ENCODE measurements at regions not wholly inside any gene's neighbourhood (a gene's known extent, or its start where the extent isn't known, plus 50 kb on each side); places are given as distances from the start of the nearest gene placed in this dataset.

GRCh38 chr2:7405861-7406715, 488.9 kb downstream of the RNF144A start:
- WGBS, 2 experiments (ENCODE audit: insufficient coverage in 2 of 2), result 95 to 96% methylated on average over 7 to 9 of the region's 9 CpGs
- H3K4me1 ChIP-seq (ENCODE audit: control insufficient read depth, insufficient read depth, low read length, poor library complexity, severe bottlenecking), result no peaks in the 10 kb centered on the region

GRCh38 chr2:7407001-7407400, 489.8 kb downstream of the RNF144A start:
- Histone ChIP-seq H3K27ac (ENCODE audit: low read depth, low read length, severe bottlenecking) (no peak overlapping the region), H3K4me3 (ENCODE audit: extremely low read depth, insufficient read depth, low read length, poor library complexity, severe bottlenecking) (no peak overlapping the region), H3K9me3 (ENCODE audit: control insufficient read depth, low read length) (no peaks in the 10 kb centered on the region), H3K4me1 (ENCODE audit: control insufficient read depth, insufficient read depth, low read length, poor library complexity, severe bottlenecking) (no peaks in the 10 kb centered on the region), H3K36me3 (ENCODE audit: control insufficient read depth, insufficient read depth, low read length) (no peaks in the 10 kb centered on the region)
- 93 to 98% methylated on average over 5 to 7 of the region's 7 CpGs for WGBS, 2 experiments (ENCODE audit: insufficient coverage in 2 of 2)

More at GRCh38 chr2:7405861-7406715, 488.9 kb downstream of the RNF144A start:
- Histone ChIP-seq H3K9me3 (ENCODE audit: control insufficient read depth, low read length) (no peaks in the 10 kb centered on the region), H3K4me3 (ENCODE audit: extremely low read depth, insufficient read depth, low read length, poor library complexity, severe bottlenecking) (no peak overlapping the region), H3K36me3 (ENCODE audit: control insufficient read depth, insufficient read depth, low read length) (no peaks in the 10 kb centered on the region), H3K27ac (ENCODE audit: low read depth, low read length, severe bottlenecking) (no peak overlapping the region)

- no peaks in the 10 kb centered on the region for H3K36me3 ChIP-seq (ENCODE audit: control insufficient read depth, insufficient read depth, low read length)
- H3K4me1 ChIP-seq (ENCODE audit: control insufficient read depth, insufficient read depth, low read length, poor library complexity, severe bottlenecking), result no peaks in the 10 kb centered on the region
- WGBS, 2 experiments (ENCODE audit: insufficient coverage in 2 of 2), result 89 to 100% methylated on average over 1 of the region's 6 CpGs
- H3K27ac ChIP-seq (ENCODE audit: low read depth, low read length, severe bottlenecking), result no peak overlapping the region
- no peak overlapping the region for H3K4me3 ChIP-seq (ENCODE audit: extremely low read depth, insufficient read depth, low read length, poor library complexity, severe bottlenecking)
- H3K9me3 ChIP-seq (ENCODE audit: control insufficient read depth, low read length), result no peaks in the 10 kb centered on the region
Observed at GRCh38 chr2:7407906-7408680, 490.9 kb downstream of the RNF144A start.

- H3K9me3 ChIP-seq (ENCODE audit: control insufficient read depth, low read length), result no peaks in the 10 kb centered on the region
- no peak overlapping the region for H3K4me3 ChIP-seq (ENCODE audit: extremely low read depth, insufficient read depth, low read length, poor library complexity, severe bottlenecking)
- no peak overlapping the region for H3K27ac ChIP-seq (ENCODE audit: low read depth, low read length, severe bottlenecking)
- H3K4me1 ChIP-seq (ENCODE audit: control insufficient read depth, insufficient read depth, low read length, poor library complexity, severe bottlenecking), result no peaks in the 10 kb centered on the region
- no peaks in the 10 kb centered on the region for H3K36me3 ChIP-seq (ENCODE audit: control insufficient read depth, insufficient read depth, low read length)
Observed at GRCh38 chr2:7411691-7412090, 494.5 kb downstream of the RNF144A start.

GRCh38 chr2:7417845-7418742, 500.9 kb downstream of the RNF144A start:
- Histone ChIP-seq H3K4me1 (ENCODE audit: control insufficient read depth, insufficient read depth, low read length, poor library complexity, severe bottlenecking) (no peaks in the 10 kb centered on the region), H3K36me3 (ENCODE audit: control insufficient read depth, insufficient read depth, low read length) (no peaks in the 10 kb centered on the region), H3K9me3 (ENCODE audit: control insufficient read depth, low read length) (no peaks in the 10 kb centered on the region), H3K27ac (ENCODE audit: low read depth, low read length, severe bottlenecking) (no peak overlapping the region), H3K4me3 (ENCODE audit: extremely low read depth, insufficient read depth, low read length, poor library complexity, severe bottlenecking) (no peak overlapping the region)
- WGBS, 2 experiments (ENCODE audit: insufficient coverage in 2 of 2), result no CpG with 5 or more reads among the region's 2 CpGs

GRCh38 chr2:7419186-7419585, 502.0 kb downstream of the RNF144A start:
- no peaks in the 10 kb centered on the region for H3K9me3 ChIP-seq (ENCODE audit: control insufficient read depth, low read length)
- WGBS, 2 experiments (ENCODE audit: insufficient coverage in 2 of 2), result no CpG with 5 or more reads among the region's 1 CpG
- H3K27ac ChIP-seq (ENCODE audit: low read depth, low read length, severe bottlenecking), result no peak overlapping the region
- no peaks in the 10 kb centered on the region for H3K36me3 ChIP-seq (ENCODE audit: control insufficient read depth, insufficient read depth, low read length)
- H3K4me3 ChIP-seq (ENCODE audit: extremely low read depth, insufficient read depth, low read length, poor library complexity, severe bottlenecking), result no peak overlapping the region
- H3K4me1 ChIP-seq (ENCODE audit: control insufficient read depth, insufficient read depth, low read length, poor library complexity, severe bottlenecking), result no peaks in the 10 kb centered on the region

GRCh38 chr2:7419814-7420311, 502.7 kb downstream of the RNF144A start:
- no peaks in the 10 kb centered on the region for H3K4me1 ChIP-seq (ENCODE audit: control insufficient read depth, insufficient read depth, low read length, poor library complexity, severe bottlenecking)
- 100% methylated on average over 1 of the region's 1 CpG; no CpG with 5 or more reads in 1 of the 2 experiments for WGBS, 2 experiments (ENCODE audit: insufficient coverage in 2 of 2)

GRCh38 chr2:7420530-7420929, 503.3 kb downstream of the RNF144A start:
- no peaks in the 10 kb centered on the region for H3K9me3 ChIP-seq (ENCODE audit: control insufficient read depth, low read length)
- H3K4me3 ChIP-seq (ENCODE audit: extremely low read depth, insufficient read depth, low read length, poor library complexity, severe bottlenecking), result no peak overlapping the region
- H3K4me1 ChIP-seq (ENCODE audit: control insufficient read depth, insufficient read depth, low read length, poor library complexity, severe bottlenecking), result no peaks in the 10 kb centered on the region
- H3K27ac ChIP-seq (ENCODE audit: low read depth, low read length, severe bottlenecking), result no peak overlapping the region
- 90 to 100% methylated on average over 1 to 3 of the region's 6 CpGs for WGBS, 2 experiments (ENCODE audit: insufficient coverage in 2 of 2)
- H3K36me3 ChIP-seq (ENCODE audit: control insufficient read depth, insufficient read depth, low read length), result no peaks in the 10 kb centered on the region

More at GRCh38 chr2:7419814-7420311, 502.7 kb downstream of the RNF144A start:
- Histone ChIP-seq H3K36me3 (ENCODE audit: control insufficient read depth, insufficient read depth, low read length) (no peaks in the 10 kb centered on the region), H3K9me3 (ENCODE audit: control insufficient read depth, low read length) (no peaks in the 10 kb centered on the region), H3K27ac (ENCODE audit: low read depth, low read length, severe bottlenecking) (no peak overlapping the region), H3K4me3 (ENCODE audit: extremely low read depth, insufficient read depth, low read length, poor library complexity, severe bottlenecking) (no peak overlapping the region)

- Histone ChIP-seq H3K9me3 (ENCODE audit: control insufficient read depth, low read length) (no peaks in the 10 kb centered on the region), H3K27ac (ENCODE audit: low read depth, low read length, severe bottlenecking) (no peak overlapping the region), H3K4me3 (ENCODE audit: extremely low read depth, insufficient read depth, low read length, poor library complexity, severe bottlenecking) (no peak overlapping the region), H3K4me1 (ENCODE audit: control insufficient read depth, insufficient read depth, low read length, poor library complexity, severe bottlenecking) (no peaks in the 10 kb centered on the region), H3K36me3 (ENCODE audit: control insufficient read depth, insufficient read depth, low read length) (no peaks in the 10 kb centered on the region)
- WGBS, 2 experiments (ENCODE audit: insufficient coverage in 2 of 2), result 83 to 85% methylated on average over 3 to 4 of the region's 4 CpGs
Observed at GRCh38 chr2:7424481-7424880, 507.3 kb downstream of the RNF144A start.

Measured in mesodermal cell (in vitro differentiated cells).